ENCODE measurements at regions not wholly inside any gene's neighbourhood (a gene's known extent, or its start where the extent isn't known, plus 50 kb on each side); places are given as distances from the start of the nearest gene placed in this dataset.

DNA sequence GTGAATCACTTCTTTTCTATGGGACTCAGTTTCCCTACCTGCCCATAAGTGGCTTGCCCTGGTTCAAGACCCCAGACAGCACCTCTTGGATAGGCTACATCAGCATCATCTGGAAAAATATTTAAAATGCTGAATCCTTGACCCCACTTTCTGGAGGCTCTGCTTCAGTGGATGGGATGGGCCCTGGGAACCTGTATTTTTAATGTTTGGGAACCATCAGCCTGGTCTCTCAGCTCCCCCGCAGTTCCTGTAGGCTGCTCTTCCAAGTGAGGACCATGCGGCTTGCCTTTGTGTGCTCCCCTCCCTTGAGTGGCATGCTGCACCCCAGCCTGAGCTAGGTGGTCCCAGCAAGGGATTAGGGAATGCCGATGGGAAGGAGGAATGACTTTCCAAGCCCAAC lies 68.3 kb upstream of the CRHR1 start:
- no peak overlapping the region for H2AK5ac ChIP-seq (ENCODE audit: low read depth, low read length)
- H4K5ac ChIP-seq (ENCODE audit: low read depth, low read length) = no peak overlapping the region
- H2AK9ac ChIP-seq (replicated peaks; ENCODE audit: low read depth, low read length, poor library complexity) = no peak overlapping the region
- POLR2A ChIA-PET (ENCODE audit: unreplicated experiment) = no interaction called here
- no peak overlapping the region for H3K4ac ChIP-seq (ENCODE audit: low read depth, low read length)
- H3K9me3 ChIP-seq (ENCODE audit: control insufficient read depth, insufficient read depth, low read length) = no peaks in the 10 kb centered on the region
- WGBS, 2 experiments (ENCODE audit: extremely low coverage in 2 of 2, insufficient read length in 1 of 2) = no CpG with 5 or more reads among the region's 3 CpGs
- no TSS peak for BruUV-seq (replicated peaks)
- H3K36me3 ChIP-seq (ENCODE audit: control insufficient read depth, insufficient read depth, low read length) = no peaks in the 10 kb centered on the region
- H3K4me3 ChIP-seq (ENCODE audit: insufficient read depth, low read depth, low read length) = no peak overlapping the region
- H4K91ac ChIP-seq (ENCODE audit: insufficient read depth, low read depth, low read length) = no peak overlapping the region
- no peak overlapping the region for H3K18ac ChIP-seq (ENCODE audit: low read depth, low read length)
- no peak overlapping the region for H3K9ac ChIP-seq (ENCODE audit: low read depth, low read length)
- no peak overlapping the region for H2BK20ac ChIP-seq (ENCODE audit: low read depth, low read length)
- no peak overlapping the region for H4K8ac ChIP-seq (ENCODE audit: low read depth in 2 of 2, low read length in 2 of 2)
- no peak overlapping the region for H2BK5ac ChIP-seq (ENCODE audit: low read depth, low read length, poor library complexity, severe bottlenecking)
- no peaks in the 10 kb centered on the region for H3K4me1 ChIP-seq (ENCODE audit: control insufficient read depth, insufficient read depth, low read length)
- CTCF ChIA-PET = no interaction called here
- no peaks in the 10 kb centered on the region for H3K79me1 ChIP-seq (ENCODE audit: low read depth in 1 of 2, low read length in 2 of 2)
- peaks cover 27% of the 10 kb centered on the region for H3K27me3 ChIP-seq (ENCODE audit: control insufficient read depth, insufficient read depth, low read length)
- no peak overlapping the region for H2BK120ac ChIP-seq (ENCODE audit: low read depth, low read length)
- in situ Hi-C loops (cut with MboI; ENCODE audit: low sequenced_read_pairs) (no loop called here), intact Hi-C loops (cut with micrococcal nuclease) (loop anchor here (5.0 kb wide), 1 partner anchor 137 kb away; no protein-coding TSS in a partner anchor), dilution Hi-C loops (cut with HindIII; ENCODE audit: low sequenced_read_pairs, unreplicated experiment) (no loop called here)
- H3K23ac ChIP-seq (ENCODE audit: low read depth, low read length) = no peak overlapping the region
- TF ChIP-seq MAFK (IDR thresholded peaks at IDR 0.05; ENCODE audit: low read depth, low read length) = no peak
- no peak for TF ChIP-seq FOS (IDR thresholded peaks at IDR 0.05; ENCODE audit: low read depth, low read length)
- no peak for TF ChIP-seq POLR2A (IDR thresholded peaks at IDR 0.05; ENCODE audit: low read depth, low read length)
- no peak for TF ChIP-seq RCOR1 (IDR thresholded peaks at IDR 0.05; ENCODE audit: insufficient replicate concordance, low read length)
- no peak for TF ChIP-seq RAD21 (IDR thresholded peaks at IDR 0.05; ENCODE audit: low read length)
- no peak for TF ChIP-seq MAZ (IDR thresholded peaks at IDR 0.05; ENCODE audit: borderline replicate concordance, low read depth, low read length)
- no peak for TF ChIP-seq BHLHE40 (IDR thresholded peaks at IDR 0.05; ENCODE audit: low read depth, low read length)
- TF ChIP-seq CHD1 (IDR thresholded peaks at IDR 0.05; ENCODE audit: low read depth, low read length) = no peak
- H4K20me1 ChIP-seq (ENCODE audit: insufficient read depth, low read length) = no peaks in the 10 kb centered on the region
- no peaks in the 10 kb centered on the region for H3K9me1 ChIP-seq (ENCODE audit: insufficient read depth, low read length)
- no peak overlapping the region for H3K14ac ChIP-seq (replicated peaks; ENCODE audit: low read depth, low read length)
- H3K27ac ChIP-seq (ENCODE audit: insufficient read depth, low read length) = no peak overlapping the region
- DNase-seq (no peak), ATAC-seq (ENCODE audit: low read depth) (no peak)
- H2AFZ ChIP-seq (replicated peaks; ENCODE audit: low read length, poor library complexity) = no peak overlapping the region
- no peak overlapping the region for H2BK15ac ChIP-seq (ENCODE audit: low read depth, low read length)
- H3K56ac ChIP-seq (ENCODE audit: extremely low read depth, insufficient read depth, low read length) = no peak overlapping the region
- no peak overlapping the region for H3K4me2 ChIP-seq (ENCODE audit: low read depth, low read length)
